Tibial artery (tissue), 4 donors: ENCODE measurements at regions not wholly inside any gene's neighbourhood (a gene's known extent, or its start where the extent isn't known, plus 50 kb on each side); places are given as distances from the start of the nearest gene placed in this dataset.

Experiments used
- DNase-seq, 2 donors: peaks; one replicate each; pipeline ENCODE4 v3.0.0-alpha.2; 2019
- H3K27ac ChIP-seq, 2 donors: fragments of 200-600 bp; sonication (generic) in 1 of 2; 1 replicate in 1 of 2; 2 replicates in 1 of 2; pipeline ENCODE4 v1.5.1; 2018 to 2019; ENCODE audit warnings: mild to moderate bottlenecking in 1 of 2
- H3K27me3 ChIP-seq, 2 donors: fragments of 200-600 bp; sonication (generic) in 1 of 2; one replicate each; pipeline versions ENCODE4 v1.5.1 to v1.6.0; 2016 to 2019
- H3K36me3 ChIP-seq, 3 donors: fragments of 200-600 bp; sonication (generic) in 2 of 3; one replicate each; pipeline ENCODE4 v1.5.1; 2016 to 2019; ENCODE audit warnings: mild to moderate bottlenecking in 2 of 3
- H3K4me1 ChIP-seq, 4 donors: fragments of 200-600 bp; sonication (generic) in 2 of 4; 1 replicate in 3 of 4; 2 replicates in 1 of 4; pipeline ENCODE4 v1.5.1; 2016 to 2019
- H3K4me3 ChIP-seq, 2 donors: fragments of 200-600 bp; sonication (generic) in 1 of 2; 1 replicate in 1 of 2; 2 replicates in 1 of 2; pipeline ENCODE4 v1.5.1; 2018 to 2019; ENCODE audit warnings: mild to moderate bottlenecking in 2 of 2
- H3K9me3 ChIP-seq, 3 donors: fragments of 200-600 bp; sonication (generic) in 1 of 3; one replicate each; pipeline ENCODE4 v1.5.1; 2016 to 2019
- CTCF ChIP-seq, 2 experiments: fragments of 200-600 bp in 1 of 2; fragments of 450-650 bp in 1 of 2; IDR thresholded peaks; one replicate each; pipeline ENCODE4 v1.5.1; 2017 to 2019; ENCODE audit warnings: antibody characterized with exemption in 2 of 2, mild to moderate bottlenecking in 1 of 2, moderate library complexity in 1 of 2
- intact Hi-C: fragments of 100-400 bp; cut with DNase I; formaldehyde crosslinking; loops from one replicate; pipeline ENCODE4 v1.15.0; 2023; ENCODE audit warnings: low total_unique reads

GRCh38 chr2:117118994-117119393, 695.5 kb upstream of the DDX18 start:
- Histone ChIP-seq H3K27me3 (no peaks in the 10 kb centered on the region), H3K9me3 (no peaks in the 10 kb centered on the region), H3K4me1 (no peaks in the 10 kb centered on the region), H3K27ac (no peak overlapping the region), H3K4me3 (no peak overlapping the region), H3K36me3 (no peaks in the 10 kb centered on the region)
- DNase-seq: no peak
- intact Hi-C loops: no loop called here
- TF ChIP-seq CTCF (IDR thresholded peaks at IDR 0.05): no peak

DNA sequence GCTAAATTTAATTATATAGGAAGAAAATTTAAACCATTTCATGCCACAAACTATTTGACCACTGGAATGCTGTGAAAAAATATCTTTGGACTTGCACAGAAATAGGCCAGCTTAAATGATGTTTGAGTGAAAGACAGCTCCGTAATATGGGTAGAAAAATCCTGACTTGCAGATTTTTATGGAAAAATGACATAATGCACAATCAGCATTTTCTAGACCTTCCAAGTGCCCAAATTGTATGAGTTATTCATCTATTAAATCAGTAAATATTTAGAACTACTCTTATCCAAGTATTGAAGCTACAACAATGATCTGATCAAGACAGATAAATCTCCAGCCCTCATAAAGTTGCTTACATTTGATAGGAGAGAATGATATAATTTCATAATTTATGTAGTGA, 691.1 kb upstream of the DDX18 start:
- Histone ChIP-seq H3K36me3 (no peaks in the 10 kb centered on the region), H3K27me3 (no peaks in the 10 kb centered on the region), H3K4me1 (no peaks in the 10 kb centered on the region), H3K9me3 (no peaks in the 10 kb centered on the region), H3K4me3 (no peak overlapping the region), H3K27ac (no peak overlapping the region)
- intact Hi-C loops: no loop called here
- no peak for DNase-seq
- TF ChIP-seq CTCF (IDR thresholded peaks at IDR 0.05): no peak

DNA sequence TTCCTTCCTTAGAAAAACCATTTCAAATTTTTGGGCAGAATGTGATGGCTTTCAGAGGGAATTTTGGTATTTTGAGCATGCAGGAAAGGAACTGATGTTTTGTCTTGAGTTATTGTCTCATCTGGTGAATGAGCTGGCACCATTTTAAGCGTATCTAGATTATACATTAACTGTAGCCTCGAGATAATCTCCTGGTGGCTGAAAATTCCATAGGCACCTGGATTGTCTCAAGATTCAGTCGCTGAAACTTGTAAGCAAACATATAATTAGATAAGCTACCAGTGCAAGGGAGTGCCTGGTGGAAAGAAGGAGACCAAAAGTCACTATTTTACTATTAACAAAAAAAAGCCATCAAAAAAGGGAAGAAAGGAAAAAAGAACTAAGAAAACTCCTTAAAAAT, 687.8 kb upstream of the DDX18 start:
- no peak for DNase-seq
- TF ChIP-seq CTCF (IDR thresholded peaks at IDR 0.05): no peak
- H3K27ac ChIP-seq: no peak overlapping the region
- no peaks in the 10 kb centered on the region for H3K9me3 ChIP-seq
- no peaks in the 10 kb centered on the region for H3K36me3 ChIP-seq
- no peak overlapping the region for H3K4me3 ChIP-seq
- H3K27me3 ChIP-seq: no peaks in the 10 kb centered on the region
- intact Hi-C loops: no loop called here
- no peaks in the 10 kb centered on the region for H3K4me1 ChIP-seq

GRCh38 chr2:117127680-117128079, 686.8 kb upstream of the DDX18 start:
- no peak for DNase-seq
- intact Hi-C loops: no loop called here
- Histone ChIP-seq H3K27me3 (no peaks in the 10 kb centered on the region), H3K27ac (no peak overlapping the region), H3K4me1 (no peaks in the 10 kb centered on the region), H3K9me3 (no peaks in the 10 kb centered on the region), H3K36me3 (no peaks in the 10 kb centered on the region), H3K4me3 (no peak overlapping the region)
- no peak for TF ChIP-seq CTCF (IDR thresholded peaks at IDR 0.05)

- no peaks in the 10 kb centered on the region for H3K4me1 ChIP-seq
- no peak overlapping the region for H3K4me3 ChIP-seq
- no peaks in the 10 kb centered on the region for H3K9me3 ChIP-seq
- intact Hi-C loops: no loop called here
- H3K27me3 ChIP-seq: no peaks in the 10 kb centered on the region
- TF ChIP-seq CTCF (IDR thresholded peaks at IDR 0.05): no peak
- H3K27ac ChIP-seq: no peak overlapping the region
- DNase-seq: no peak
- no peaks in the 10 kb centered on the region for H3K36me3 ChIP-seq
Observed at GRCh38 chr2:117128461-117128860, 686.0 kb upstream of the DDX18 start.

DNA sequence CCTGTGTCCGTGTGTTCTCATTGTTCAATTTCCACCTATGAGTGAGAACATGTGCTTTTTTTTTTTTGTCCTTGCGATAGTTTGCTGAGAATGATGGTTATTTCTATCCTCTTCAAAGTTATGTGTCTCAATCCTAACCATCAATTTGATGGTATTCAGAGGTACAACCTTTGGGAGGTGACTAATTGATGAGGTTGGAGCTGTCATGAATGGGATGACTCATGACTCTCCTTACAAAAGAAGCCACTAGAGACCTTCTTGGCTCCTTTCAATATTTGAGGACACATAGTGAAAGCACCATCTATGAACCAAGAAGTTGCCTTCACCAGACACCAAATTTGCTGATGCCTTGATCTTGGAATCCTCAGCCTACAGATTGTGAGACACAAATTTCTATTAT, 677.1 kb upstream of the DDX18 start:
- Histone ChIP-seq H3K27me3 (no peaks in the 10 kb centered on the region), H3K4me1 (no peaks in the 10 kb centered on the region), H3K9me3 (no peaks in the 10 kb centered on the region), H3K4me3 (no peak overlapping the region), H3K27ac (no peak overlapping the region), H3K36me3 (no peaks in the 10 kb centered on the region)
- intact Hi-C loops: no loop called here
- no peak for TF ChIP-seq CTCF (IDR thresholded peaks at IDR 0.05)
- DNase-seq: no peak
